Heart left ventricle (tissue), 16 donors: ENCODE measurements at regions not wholly inside any gene's neighbourhood (a gene's known extent, or its start where the extent isn't known, plus 50 kb on each side); places are given as distances from the start of the nearest gene placed in this dataset.

Source experiments
- ATAC-seq, 4 donors: fragments of 200-7000 bp; cut with Tn5 transposase; one replicate each; pipeline ENCODE4 v1.9.1; 2020 to 2022; ENCODE audit warnings: moderate library complexity in 4 of 4, mild to moderate bottlenecking in 3 of 4, moderate number of reproducible peaks in 1 of 4
- DNase-seq, 5 donors: peaks; one replicate each; pipeline ENCODE4 v3.0.0-alpha.2; 2020
- H3K27ac ChIP-seq, 12 donors: fragments of 200-600 bp; sonication (generic) in 4 of 12; one replicate each; pipeline versions ENCODE4 v1.5.0 to v1.8.0; 2016 to 2022; ENCODE audit warnings: mild to moderate bottlenecking in 2 of 12
- H3K27me3 ChIP-seq, 9 donors: fragments of 200-600 bp; sonication (generic) in 2 of 9; one replicate each; pipeline versions ENCODE4 v1.5.1 to v1.8.0; 2016 to 2022; ENCODE audit warnings: mild to moderate bottlenecking in 3 of 9
- H3K36me3 ChIP-seq, 9 donors: fragments of 200-600 bp; sonication (generic) in 2 of 9; one replicate each; pipeline versions ENCODE4 v1.5.0 to v1.8.0; 2018 to 2022; ENCODE audit warnings: mild to moderate bottlenecking in 2 of 9
- H3K4me1 ChIP-seq, 12 donors: fragments of 200-600 bp; sonication (generic) in 4 of 12; one replicate each; pipeline versions ENCODE4 v1.5.0 to v1.8.0; 2016 to 2022; ENCODE audit warnings: mild to moderate bottlenecking in 3 of 12
- H3K4me3 ChIP-seq, 12 donors: fragments of 200-600 bp; sonication (generic) in 4 of 12; one replicate each; pipeline versions ENCODE4 v1.5.0 to v1.8.0; 2017 to 2022; ENCODE audit warnings: mild to moderate bottlenecking in 9 of 12, moderate library complexity in 4 of 12
- H3K9me3 ChIP-seq, 12 donors: fragments of 200-600 bp; sonication (generic) in 4 of 12; one replicate each; pipeline versions ENCODE4 v1.5.0 to v1.8.0; 2016 to 2022; ENCODE audit warnings: mild to moderate bottlenecking in 1 of 12
- CTCF ChIP-seq, 12 donors: fragments of 200-600 bp; sonication (generic) in 4 of 12; IDR thresholded peaks; one replicate each; pipeline versions ENCODE4 v1.5.0 to v1.8.0; 2018 to 2022; ENCODE audit warnings: antibody characterized with exemption in 12 of 12, mild to moderate bottlenecking in 5 of 12
- POLR2A ChIP-seq, 2 donors: fragments of 450-650 bp; IDR thresholded peaks; one replicate each; pipeline ENCODE4 v1.6.1; 2017; ENCODE audit warnings: antibody characterized with exemption in 2 of 2, mild to moderate bottlenecking in 2 of 2, moderate library complexity in 2 of 2
- WGBS, 4 donors: extraction: QIAGEN DNeasy Blood & Tissue Kit in 2 of 4; methylation state at CpG; one replicate each; pipeline versions ENCODE4 v1.1.5 to v1.1.7; 2013 to 2018; 5-methylcytosine and 5-hydroxymethylcytosine counted together
- intact Hi-C, 10 donors: fragments of 100-400 bp; cut with DNase I; formaldehyde crosslinking; loops; one replicate each; pipeline versions ENCODE4 v1.11.1 to v1.14.2; 2022
- donor health status: ischemic (EF 13 %, LVEDD 7.1; RV severe dilation, severe dysfunction).
- donor health status: healthy with polysubstance abuse.
- donor health status: DM: no; HTN: yes; CAD: no.
- donor health status: DM: no; HTN: no; CAD: no.
- donor health status: ischemic (EF 25% LVEDD 6.9; RV normal size, moderate dysfunction).
- donor health status: ischemic (EF 25% LVEDD 5.7; RV mildly dilated, moderate dysfunction).
- donor health status: healthy.
- donor health status: DM: yes; HTN: yes; CAD: no.
- donor health status: ischemic (EF 35%, LVEDD 5.7; RV mildly dilated, moderate dysfunction).
- donor health status: nonischemic (EF 11% LVEDD 7.7; RV severe dilation, severe dysfunction).
- donor health status: DM: yes; HTN: yes; CAD: no.
- donor health status: PGD.
- donor health status: ischemic (EF 29% LVEDD 5.4; RV normal size, mild dysfunction).
- donor health status: nonischemic (EF 23%, LVEDD 6.1; RV moderate dilation, normal function).

- no peak for DNase-seq
- Histone ChIP-seq H3K27ac (no peak overlapping the region), H3K4me3 (no peak overlapping the region), H3K36me3 (no peaks in the 10 kb centered on the region), H3K4me1 (peaks cover 0 to 9% (median 0%) of the 10 kb centered on the region in 12 donors), H3K9me3 (no peaks in the 10 kb centered on the region), H3K27me3 (no peaks in the 10 kb centered on the region)
- no peak for TF ChIP-seq CTCF (IDR thresholded peaks at IDR 0.05)
- no peak for TF ChIP-seq POLR2A (IDR thresholded peaks at IDR 0.05)
- intact Hi-C loops = no loop called here
- WGBS, 4 donors = 41 to 86% (median 64%) methylated on average over 2 of the region's 2 CpGs
- no peak for ATAC-seq
Measured at GRCh38 chrX:43586830-43587229, 69.3 kb upstream of the MAOA start.

GRCh38 chrX:43589735-43590134 is 66.4 kb upstream of the MAOA start:
- 24 to 44% (median 35%) methylated on average over 3 of the region's 3 CpGs for WGBS, 4 donors
- no peak for DNase-seq
- H3K4me3 ChIP-seq = no peak overlapping the region
- no peaks in the 10 kb centered on the region for H3K9me3 ChIP-seq
- peaks cover 0 to 9% (median 0%) of the 10 kb centered on the region in 12 donors for H3K4me1 ChIP-seq
- H3K27me3 ChIP-seq = peaks cover 0 to 10% (median 0%) of the 10 kb centered on the region in 9 donors
- peak in 3 of 4 donors; percentile 55 to 77 (median 73) for ATAC-seq
- no peaks in the 10 kb centered on the region for H3K36me3 ChIP-seq
- intact Hi-C loops = no loop called here
- peak overlapping the region in 5 of 12 donors; percentile 1 to 62 (median 9) for H3K27ac ChIP-seq
- no peak for TF ChIP-seq POLR2A (IDR thresholded peaks at IDR 0.05)
- no peak for TF ChIP-seq CTCF (IDR thresholded peaks at IDR 0.05)

- peak overlapping the region in 5 of 12 donors; percentile 1 to 62 (median 9) for H3K27ac ChIP-seq
- ATAC-seq = peak in 2 of 4 donors; percentile 45 to 47
- intact Hi-C loops = no loop called here
- H3K27me3 ChIP-seq = peaks cover 0 to 10% (median 0%) of the 10 kb centered on the region in 9 donors
- no peak for DNase-seq
- H3K36me3 ChIP-seq = no peaks in the 10 kb centered on the region
- TF ChIP-seq CTCF (IDR thresholded peaks at IDR 0.05) (no peak), POLR2A (IDR thresholded peaks at IDR 0.05) (no peak)
- no peak overlapping the region for H3K4me3 ChIP-seq
- peaks cover 0 to 9% (median 0%) of the 10 kb centered on the region in 12 donors for H3K4me1 ChIP-seq
- 50 to 79% (median 63%) methylated on average over 2 of the region's 2 CpGs for WGBS, 4 donors
- H3K9me3 ChIP-seq = no peaks in the 10 kb centered on the region
Measured at GRCh38 chrX:43590150-43590549, 65.9 kb upstream of the MAOA start.

- TF ChIP-seq CTCF (IDR thresholded peaks at IDR 0.05) (no peak), POLR2A (IDR thresholded peaks at IDR 0.05) (no peak)
- H3K27me3 ChIP-seq = peaks cover 0 to 10% (median 0%) of the 10 kb centered on the region in 9 donors
- no peaks in the 10 kb centered on the region for H3K9me3 ChIP-seq
- no peak overlapping the region for H3K27ac ChIP-seq
- H3K36me3 ChIP-seq = no peaks in the 10 kb centered on the region
- no peak for ATAC-seq
- 63 to 74% (median 66%) methylated on average over 3 of the region's 3 CpGs for WGBS, 4 donors
- H3K4me3 ChIP-seq = no peak overlapping the region
- intact Hi-C loops = no loop called here
- DNase-seq = no peak
- peaks cover 0 to 9% (median 0%) of the 10 kb centered on the region in 12 donors for H3K4me1 ChIP-seq
Measured at GRCh38 chrX:43592597-43592996, 63.5 kb upstream of the MAOA start.
